Natural killer cell (primary cell): ENCODE measurements at regions not wholly inside any gene's neighbourhood (a gene's known extent, or its start where the extent isn't known, plus 50 kb on each side); places are given as distances from the start of the nearest gene placed in this dataset.
"Not testable (repeated sequence)": the region's sequence is repeated elsewhere in the genome, so short reads cannot be mapped to it uniquely, and the experiment has no call there.

ENCODE experiments used
- ATAC-seq, 3 donors: fragments of 150-1000 bp in 2 of 3; fragments of 200-7000 bp in 1 of 3; cut with Tn5 transposase; 1 replicate in 1 of 3; 2 replicates in 2 of 3; pipeline ENCODE4 v1.10.0; 2021; ENCODE audit warnings: mild to moderate bottlenecking in 2 of 3, moderate library complexity in 2 of 3
- DNase-seq, 2 donors: peaks; one replicate each; pipeline versions ENCODE4 v3.0.0 to v3.0.0-alpha.2; 2013 to 2021; ENCODE audit warnings: mixed read lengths in 1 of 2
- H3K27ac ChIP-seq: one replicate; pipeline ENCODE4 v1.5.1; 2013; ENCODE audit warnings: mild to moderate bottlenecking, low read length
- H3K27me3 ChIP-seq: one replicate; pipeline ENCODE4 v1.6.1; 2013; ENCODE audit warnings: low read length; ENCODE audit not compliant: control insufficient read depth, insufficient read depth
- H3K36me3 ChIP-seq: one replicate; pipeline ENCODE4 v1.6.1; 2013; ENCODE audit warnings: low read length; ENCODE audit not compliant: control insufficient read depth, insufficient read depth
- H3K4me1 ChIP-seq: one replicate; pipeline ENCODE4 v1.6.1; 2013; ENCODE audit warnings: low read length; ENCODE audit not compliant: control insufficient read depth, insufficient read depth
- H3K4me3 ChIP-seq: one replicate; pipeline ENCODE4 v1.5.1; 2013; ENCODE audit warnings: low read length
- H3K9me3 ChIP-seq: one replicate; pipeline ENCODE4 v1.6.1; 2013; ENCODE audit warnings: low read length; ENCODE audit not compliant: control insufficient read depth, insufficient read depth
- H3K27ac Mint-ChIP-seq, 2 donors: one replicate each; pipeline ENCODE4 v1.8.0; 2022; ENCODE audit warnings: mild to moderate bottlenecking in 2 of 2, mixed read lengths in 2 of 2, moderate library complexity in 1 of 2
- H3K27me3 Mint-ChIP-seq, 2 donors: one replicate each; pipeline ENCODE4 v1.8.0; 2022; ENCODE audit warnings: low read depth in 2 of 2, mixed read lengths in 2 of 2
- H3K36me3 Mint-ChIP-seq: one replicate; pipeline ENCODE4 v1.8.0; 2022; ENCODE audit warnings: mixed read lengths
- H3K4me1 Mint-ChIP-seq, 2 donors: one replicate each; pipeline ENCODE4 v1.8.0; 2022; ENCODE audit warnings: mixed read lengths in 2 of 2
- H3K4me3 Mint-ChIP-seq: one replicate; pipeline ENCODE4 v1.8.0; 2022; ENCODE audit warnings: mild to moderate bottlenecking, moderate library complexity, mixed read lengths
- H3K9me3 Mint-ChIP-seq, 2 donors: one replicate each; pipeline ENCODE4 v1.8.0; 2022; ENCODE audit warnings: mixed read lengths in 2 of 2
- CTCF ChIP-seq: fragments of 200-600 bp; IDR thresholded peaks from one replicate; pipeline ENCODE4 v1.8.0; 2022; ENCODE audit warnings: antibody characterized with exemption
- whole genome bisulfite sequencing: methylation state at CpG from one replicate; pipeline ENCODE4 v1.1.7; 2013; ENCODE audit warnings: missing lambda C conversion rate; ENCODE audit not compliant: insufficient coverage; 5-methylcytosine and 5-hydroxymethylcytosine counted together
- intact Hi-C: fragments of 100-400 bp; cut with micrococcal nuclease; formaldehyde crosslinking; loops from one replicate; pipeline ENCODE4 v1.14.2; 2022

GRCh38 chr1:148361427-148362215 lies 121.5 kb downstream of the PPIAL4G start:
- H3K4me3 ChIP-seq: peak overlapping the region; percentile 30
- TF ChIP-seq CTCF: peak; percentile 60
- peaks cover 28 to 33% of the 10 kb centered on the region in 2 donors for H3K4me1 Mint-ChIP-seq
- intact Hi-C loops, H3K9me3 ChIP-seq, H3K36me3 Mint-ChIP-seq, H3K9me3 Mint-ChIP-seq, H3K36me3 ChIP-seq, H3K27ac ChIP-seq: not testable (repeated sequence)
- peak overlapping the region in 1 of 2 donors; percentile 27 for H3K27ac Mint-ChIP-seq
- 9% methylated on average over 34 of the region's 34 CpGs for WGBS
- H3K4me3 Mint-ChIP-seq: peak overlapping the region; percentile 77
- DNase-seq: peak; percentile 20 to 78
- peaks cover 18% of the 10 kb centered on the region for H3K27me3 ChIP-seq
- peaks cover 19 to 61% of the 10 kb centered on the region in 2 donors for H3K27me3 Mint-ChIP-seq
- H3K4me1 ChIP-seq: peaks cover 25% of the 10 kb centered on the region
- ATAC-seq: peak in 1 of 3 donors; percentile 49

GRCh38 chr1:148357037-148357436 lies 126.1 kb downstream of the PPIAL4G start:
- WGBS: 87% methylated on average over 1 of the region's 1 CpG
- no peak for DNase-seq
- intact Hi-C loops: no loop called here
- no peak overlapping the region for H3K4me3 Mint-ChIP-seq
- H3K4me1 Mint-ChIP-seq: peaks cover 10 to 30% of the 10 kb centered on the region in 2 donors
- ATAC-seq: no peak
- TF ChIP-seq CTCF: no peak
- H3K4me1 ChIP-seq: peaks cover 17% of the 10 kb centered on the region
- H3K36me3 ChIP-seq: no peaks in the 10 kb centered on the region
- no peaks in the 10 kb centered on the region for H3K9me3 Mint-ChIP-seq
- H3K4me3 ChIP-seq: no peak overlapping the region
- no peaks in the 10 kb centered on the region for H3K36me3 Mint-ChIP-seq
- peaks cover 37% of the 10 kb centered on the region for H3K27me3 ChIP-seq
- H3K9me3 ChIP-seq: no peaks in the 10 kb centered on the region
- H3K27me3 Mint-ChIP-seq: peaks cover 48 to 84% of the 10 kb centered on the region in 2 donors
- H3K27ac Mint-ChIP-seq: no peak overlapping the region
- H3K27ac ChIP-seq: no peak overlapping the region

- H3K27ac Mint-ChIP-seq: no peak overlapping the region
- no peaks in the 10 kb centered on the region for H3K9me3 Mint-ChIP-seq
- intact Hi-C loops: no loop called here
- Histone ChIP-seq H3K27ac (no peak overlapping the region), H3K9me3 (no peaks in the 10 kb centered on the region), H3K4me3 (no peak overlapping the region), H3K27me3 (peaks cover 30% of the 10 kb centered on the region), H3K4me1 (peaks cover 7% of the 10 kb centered on the region), H3K36me3 (no peaks in the 10 kb centered on the region)
- no peak overlapping the region for H3K4me3 Mint-ChIP-seq
- peaks cover 52 to 85% of the 10 kb centered on the region in 2 donors for H3K27me3 Mint-ChIP-seq
- TF ChIP-seq CTCF: no peak
- peaks cover 0 to 20% of the 10 kb centered on the region in 2 donors for H3K4me1 Mint-ChIP-seq
- no peaks in the 10 kb centered on the region for H3K36me3 Mint-ChIP-seq
- no peak for DNase-seq
- ATAC-seq: no peak
- 96% methylated on average over 2 of the region's 2 CpGs for WGBS
Observed at GRCh38 chr1:148355976-148356375, 127.1 kb downstream of the PPIAL4G start.

GRCh38 chr1:148354913-148355308 lies 128.2 kb downstream of the PPIAL4G start:
- 81% methylated on average over 15 of the region's 15 CpGs for WGBS
- no peaks in the 10 kb centered on the region for H3K9me3 Mint-ChIP-seq

More at GRCh38 chr1:148354913-148355308, 128.2 kb downstream of the PPIAL4G start:
- ATAC-seq (no peak), DNase-seq (no peak)
- no peak overlapping the region for H3K27ac Mint-ChIP-seq
- H3K27ac ChIP-seq: no peak overlapping the region
- peaks cover 0 to 20% of the 10 kb centered on the region in 2 donors for H3K4me1 Mint-ChIP-seq
- no peak overlapping the region for H3K4me3 Mint-ChIP-seq
- H3K9me3 ChIP-seq: no peaks in the 10 kb centered on the region
- intact Hi-C loops: no loop called here
- H3K36me3 ChIP-seq: no peaks in the 10 kb centered on the region
- no peaks in the 10 kb centered on the region for H3K36me3 Mint-ChIP-seq
- TF ChIP-seq CTCF: no peak
- H3K4me3 ChIP-seq: no peak overlapping the region
- peaks cover 6% of the 10 kb centered on the region for H3K4me1 ChIP-seq
- peaks cover 25% of the 10 kb centered on the region for H3K27me3 ChIP-seq
- peaks cover 60 to 89% of the 10 kb centered on the region in 2 donors for H3K27me3 Mint-ChIP-seq
